B cell (primary cell): ENCODE measurements at regions not wholly inside any gene's neighbourhood (a gene's known extent, or its start where the extent isn't known, plus 50 kb on each side); places are given as distances from the start of the nearest gene placed in this dataset.
"Not testable (repeated sequence)": the region's sequence is repeated elsewhere in the genome, so short reads cannot be mapped to it uniquely, and the experiment has no call there.

Source experiments
- ATAC-seq: fragments of 200-7000 bp; cut with Tn5 transposase; one replicate; pipeline ENCODE4 v1.10.0; 2021; ENCODE audit warnings: low read depth, mild to moderate bottlenecking, moderate number of reproducible peaks, moderate library complexity
- CTCF ChIA-PET: fragments of 350-600 bp; sonication (Branson Sonifier 250); formaldehyde crosslinking; loops from one replicate; lab custom pipeline; 2021; ENCODE audit warnings: antibody characterized with exemption, inconsistent platforms; lab: Charles Lee
- POLR2A ChIA-PET: fragments of 350-600 bp; sonication (Branson Sonifier 250); formaldehyde crosslinking; loops from one replicate; lab custom pipeline; 2021; ENCODE audit warnings: antibody characterized with exemption; lab: Charles Lee
- DNase-seq: peaks from one replicate; pipeline ENCODE4 v3.0.0; 2013
- H2AFZ ChIP-seq: 2 replicates; pipeline ENCODE4 v1.6.1; 2012; ENCODE audit warnings: mild to moderate bottlenecking, low read depth, low read length; ENCODE audit not compliant: insufficient read depth, poor library complexity, severe bottlenecking
- H3K27ac ChIP-seq, 2 donors: 1 replicate in 1 of 2; 2 replicates in 1 of 2; pipeline ENCODE4 v1.5.1; 2012 to 2013; ENCODE audit warnings: low read length in 2 of 2, mild to moderate bottlenecking in 2 of 2, moderate library complexity in 1 of 2
- H3K27me3 ChIP-seq, 4 experiments: fragments of 200-600 bp in 1 of 4; sonication (generic) in 1 of 4; replicated peaks in 1 of 4; 1 replicate in 2 of 4; 2 replicates in 2 of 4; pipeline versions ENCODE4 v1.6.1 to v1.7.0; 2013 to 2016; ENCODE audit warnings: low read length in 3 of 4, mild to moderate bottlenecking in 2 of 4, mixed read lengths in 1 of 4, moderate library complexity in 1 of 4; ENCODE audit not compliant: insufficient read depth in 4 of 4, control insufficient read depth in 3 of 4; ENCODE audit errors: control extremely low read depth in 1 of 4
- H3K36me3 ChIP-seq, 2 experiments: replicated peaks in 1 of 2; 1 replicate in 1 of 2; 2 replicates in 1 of 2; pipeline versions ENCODE4 v1.6.1 to v1.7.1; 2013; ENCODE audit warnings: low read length in 1 of 2; ENCODE audit not compliant: insufficient read depth in 2 of 2, control insufficient read depth in 1 of 2; ENCODE audit errors: control extremely low read depth in 1 of 2, extremely low read depth in 1 of 2
- H3K4me1 ChIP-seq, 2 donors: fragments of 200-600 bp in 1 of 2; sonication (generic) in 1 of 2; 1 replicate in 1 of 2; 2 replicates in 1 of 2; pipeline versions ENCODE4 v1.5.1 to v1.6.1; 2013 to 2017; ENCODE audit warnings: low read length in 2 of 2; ENCODE audit not compliant: control insufficient read depth in 2 of 2, insufficient read depth in 2 of 2
- H3K4me2 ChIP-seq: replicated peaks from 2 replicates; pipeline ENCODE3; 2012; ENCODE audit warnings: mild to moderate bottlenecking, low read depth, low read length; ENCODE audit not compliant: poor library complexity, severe bottlenecking
- H3K4me3 ChIP-seq, 5 experiments: fragments of 200-600 bp in 1 of 5; sonication (generic) in 1 of 5; 1 replicate in 3 of 5; 2 replicates in 2 of 5; pipeline versions ENCODE4 v1.5.1 to v1.7.0; 2011 to 2016; ENCODE audit warnings: low read length in 4 of 5, mild to moderate bottlenecking in 4 of 5, low read depth in 2 of 5, control low read depth in 1 of 5, moderate library complexity in 1 of 5; ENCODE audit not compliant: insufficient read depth in 1 of 5; ENCODE audit errors: control extremely low read depth in 1 of 5, extremely low read depth in 1 of 5
- H3K79me2 ChIP-seq: fragments of 200-600 bp; sonication (generic); one replicate; pipeline ENCODE4 v1.6.0; 2016; ENCODE audit warnings: low read length; ENCODE audit not compliant: control insufficient read depth, insufficient read depth
- H3K9ac ChIP-seq: fragments of 200-600 bp; sonication (generic); 2 replicates; pipeline ENCODE4 v1.6.1; 2017; ENCODE audit warnings: mild to moderate bottlenecking, low read length, moderate library complexity
- H3K9me3 ChIP-seq, 3 donors: one replicate each; pipeline versions ENCODE4 v1.6.1 to v1.7.1; 2013; ENCODE audit warnings: low read length in 2 of 3; ENCODE audit not compliant: control insufficient read depth in 2 of 3, insufficient read depth in 1 of 3; ENCODE audit errors: control extremely low read depth in 1 of 3
- H4K20me1 ChIP-seq: 2 replicates; pipeline ENCODE4 v1.6.0; 2012; ENCODE audit warnings: mild to moderate bottlenecking, low read length; ENCODE audit not compliant: insufficient read depth, control insufficient read depth, poor library complexity, severe bottlenecking
- H3K27ac Mint-ChIP-seq: one replicate; pipeline ENCODE4 v1.8.0; 2021; ENCODE audit warnings: mixed read lengths
- H3K27me3 Mint-ChIP-seq: one replicate; pipeline ENCODE4 v1.8.0; 2021; ENCODE audit warnings: mixed read lengths
- H3K4me1 Mint-ChIP-seq: one replicate; pipeline ENCODE4 v1.8.0; 2021; ENCODE audit warnings: mixed read lengths
- H3K4me3 Mint-ChIP-seq: one replicate; pipeline ENCODE4 v1.8.0; 2021; ENCODE audit warnings: mixed read lengths
- H3K9me3 Mint-ChIP-seq: one replicate; pipeline ENCODE4 v1.8.0; 2022; ENCODE audit warnings: mixed read lengths; ENCODE audit not compliant: insufficient read depth
- CTCF ChIP-seq: fragments of 200-600 bp; IDR thresholded peaks from one replicate; pipeline ENCODE4 v1.8.0; 2022; ENCODE audit warnings: antibody characterized with exemption, mild to moderate bottlenecking
- EZH2 ChIP-seq: IDR thresholded peaks from 2 replicates; pipeline ENCODE4 v1.6.1; 2012; ENCODE audit warnings: borderline replicate concordance, low read depth, mild to moderate bottlenecking, moderate library complexity, low read length; ENCODE audit not compliant: insufficient read depth, poor library complexity, severe bottlenecking
- WGBS: methylation state at CpG from one replicate; pipeline ENCODE4 v1.1.5; 2013; ENCODE audit warnings: missing lambda C conversion rate; ENCODE audit not compliant: insufficient coverage; 5-methylcytosine and 5-hydroxymethylcytosine counted together
- intact Hi-C: fragments of 100-400 bp; cut with micrococcal nuclease; formaldehyde crosslinking; loops from one replicate; pipeline ENCODE4 v1.10.0; 2022

- Mint-ChIP-seq H3K27ac (no peak overlapping the region), H3K27me3 (no peaks in the 10 kb centered on the region), H3K4me3 (no peak overlapping the region), H3K9me3 (no peaks in the 10 kb centered on the region), H3K4me1 (no peaks in the 10 kb centered on the region)
- TF ChIP-seq CTCF, result no peak
- no peak for TF ChIP-seq EZH2
- no peak for DNase-seq
- no peak overlapping the region for H3K9ac ChIP-seq
- ATAC-seq, result no peak
- no peak overlapping the region for H3K4me2 ChIP-seq
- CTCF ChIA-PET, result no interaction called here
- H4K20me1 ChIP-seq, result no peaks in the 10 kb centered on the region
- no peak overlapping the region for H3K4me3 ChIP-seq
- no peaks in the 10 kb centered on the region for H3K36me3 ChIP-seq
- no peaks in the 10 kb centered on the region for H3K79me2 ChIP-seq
- no peak overlapping the region for H3K27ac ChIP-seq
- POLR2A ChIA-PET, result no interaction called here
- intact Hi-C loops, result no loop called here
- H3K4me1 ChIP-seq, result no peaks in the 10 kb centered on the region
- H2AFZ ChIP-seq, result no peak overlapping the region
- H3K9me3 ChIP-seq, result no peaks in the 10 kb centered on the region
- WGBS, result 86% methylated on average over 1 of the region's 2 CpGs
- H3K27me3 ChIP-seq, result no peaks in the 10 kb centered on the region
Observed at GRCh38 chr7:113752289-113752688, 166.5 kb downstream of the PPP1R3A start.

GRCh38 chr7:113751547-113751946, 167.3 kb downstream of the PPP1R3A start:
- TF ChIP-seq EZH2 (no peak), CTCF (no peak)
- no peak for ATAC-seq

GRCh38 chr7:113748385-113748784, 170.4 kb downstream of the PPP1R3A start:
- H3K36me3 ChIP-seq, H3K27ac ChIP-seq, H3K9me3 Mint-ChIP-seq, H3K27me3 ChIP-seq, H3K79me2 ChIP-seq, ATAC-seq, H3K27ac Mint-ChIP-seq, H3K4me3 Mint-ChIP-seq, DNase-seq, H3K9ac ChIP-seq, H3K4me1 Mint-ChIP-seq, intact Hi-C loops, H3K4me3 ChIP-seq, H4K20me1 ChIP-seq, H3K4me1 ChIP-seq, POLR2A ChIA-PET, H2AFZ ChIP-seq, CTCF ChIA-PET, H3K4me2 ChIP-seq, H3K27me3 Mint-ChIP-seq, H3K9me3 ChIP-seq: not testable (repeated sequence)
- no CpG with 5 or more reads among the region's 5 CpGs for WGBS

More at GRCh38 chr7:113751547-113751946, 167.3 kb downstream of the PPP1R3A start:
- Histone ChIP-seq H2AFZ (no peak overlapping the region), H3K27me3 (no peaks in the 10 kb centered on the region), H3K9me3 (no peaks in the 10 kb centered on the region), H3K79me2 (no peaks in the 10 kb centered on the region), H3K4me3 (no peak overlapping the region), H3K9ac (no peak overlapping the region), H3K36me3 (no peaks in the 10 kb centered on the region), H3K27ac (no peak overlapping the region), H3K4me2 (no peak overlapping the region), H4K20me1 (no peaks in the 10 kb centered on the region), H3K4me1 (no peaks in the 10 kb centered on the region)
- Mint-ChIP-seq H3K27me3 (no peaks in the 10 kb centered on the region), H3K4me3 (no peak overlapping the region), H3K27ac (no peak overlapping the region), H3K9me3 (no peaks in the 10 kb centered on the region), H3K4me1 (no peaks in the 10 kb centered on the region)
- ChIA-PET CTCF (no interaction called here), POLR2A (no interaction called here)
- intact Hi-C loops, result no loop called here
- WGBS, result no CpG with 5 or more reads among the region's 1 CpG
- no peak for DNase-seq
